HepG2 (cell line): ENCODE measurements at regions not wholly inside any gene's neighbourhood (a gene's known extent, or its start where the extent isn't known, plus 50 kb on each side); places are given as distances from the start of the nearest gene placed in this dataset.
A peak's percentile ranks its signal among the peaks of the same experiment; 100 is the strongest.

Experiments
- CEBPZ ChIP-seq: IDR thresholded peaks from 2 replicates; pipeline ENCODE4 v1.6.1; 2012; ENCODE audit warnings: low read length, improper control_type of control experiment
- CHD4 ChIP-seq: fragments of 200-600 bp; sonication (generic); IDR thresholded peaks from 2 replicates; pipeline ENCODE4 v1.7.0; 2017; ENCODE audit warnings: mild to moderate bottlenecking, low read length, borderline replicate concordance
- FOXA3 ChIP-seq: IDR thresholded peaks from 2 replicates; pipeline ENCODE4 v1.6.1; 2016; ENCODE audit warnings: missing genetic modification reagents, missing compliant biosample characterization
- JDP2 ChIP-seq: sonication (generic); formaldehyde crosslinking; IDR thresholded peaks from 2 replicates; pipeline ENCODE4 v1.8.1; 2022; ENCODE audit warnings: missing genetic modification reagents, borderline replicate concordance
- MED1 ChIP-seq: sonication (generic); formaldehyde crosslinking; IDR thresholded peaks from 2 replicates; pipeline ENCODE4 v1.4.0; 2020; ENCODE audit warnings: missing genetic modification reagents
- MLX ChIP-seq: IDR thresholded peaks from 2 replicates; pipeline ENCODE4 v1.6.1; 2016
- NRL ChIP-seq: sonication (generic); formaldehyde crosslinking; IDR thresholded peaks from 2 replicates; pipeline ENCODE4 v1.5.0; 2020; ENCODE audit warnings: missing genetic modification reagents, mild to moderate bottlenecking, moderate library complexity, borderline replicate concordance
- PBX3 ChIP-seq: sonication (generic); formaldehyde crosslinking; IDR thresholded peaks from 2 replicates; pipeline ENCODE4 v1.8.1; 2023; ENCODE audit warnings: missing genetic modification reagents, inconsistent platforms, borderline replicate concordance
- PREB ChIP-seq: sonication (generic); formaldehyde crosslinking; IDR thresholded peaks from 2 replicates; pipeline ENCODE4 v1.4.0; 2020; ENCODE audit warnings: missing genetic modification reagents
- SIN3A ChIP-seq: IDR thresholded peaks from 2 replicates; pipeline ENCODE4 v1.6.1; 2011; ENCODE audit warnings: low read depth, mild to moderate bottlenecking, control low read depth, low read length, borderline replicate concordance
- SRSF4 ChIP-seq: fragments of 200-400 bp; formaldehyde crosslinking; IDR thresholded peaks from one replicate; pipeline ENCODE4 v1.6.1; 2018; ENCODE audit warnings: mild to moderate bottlenecking, low read depth, low read length, moderate library complexity; ENCODE audit not compliant: poor library complexity, severe bottlenecking
- TRIM24 ChIP-seq: sonication (generic); formaldehyde crosslinking; IDR thresholded peaks from 2 replicates; pipeline ENCODE4 v1.8.0; 2022; ENCODE audit warnings: mild to moderate bottlenecking, missing genetic modification reagents
- ZBTB7B ChIP-seq: sonication (generic); formaldehyde crosslinking; IDR thresholded peaks from 2 replicates; pipeline ENCODE4 v1.4.0; 2020; ENCODE audit warnings: missing genetic modification reagents
- ZNF234 ChIP-seq: sonication (generic); formaldehyde crosslinking; conservative IDR thresholded peaks from 2 replicates; pipeline ENCODE4 v1.5.1; 2020; ENCODE audit warnings: mild to moderate bottlenecking, missing genetic modification reagents
- ZNF326 ChIP-seq: sonication (generic); formaldehyde crosslinking; IDR thresholded peaks from 2 replicates; pipeline ENCODE4 v1.4.0; 2020; ENCODE audit warnings: missing genetic modification reagents, borderline replicate concordance
- ZNF609 ChIP-seq: sonication (generic); formaldehyde crosslinking; IDR thresholded peaks from 2 replicates; pipeline ENCODE4 v1.4.0; 2020; ENCODE audit warnings: mild to moderate bottlenecking, missing genetic modification reagents, borderline replicate concordance
- ZNF772 ChIP-seq: sonication (generic); formaldehyde crosslinking; IDR thresholded peaks from 2 replicates; pipeline ENCODE4 v1.5.0; 2020; ENCODE audit warnings: mild to moderate bottlenecking, missing genetic modification reagents
- ZNF773 ChIP-seq: sonication (generic); formaldehyde crosslinking; IDR thresholded peaks from 2 replicates; pipeline ENCODE4 v1.4.0; 2020; ENCODE audit warnings: missing genetic modification reagents, borderline replicate concordance
- ZNF775 ChIP-seq: sonication (generic); formaldehyde crosslinking; IDR thresholded peaks from 2 replicates; pipeline ENCODE4 v1.4.0; 2020; ENCODE audit warnings: missing genetic modification reagents, mild to moderate bottlenecking, moderate library complexity, borderline replicate concordance

GRCh38 chr9:84054341-84055010 is 73.9 kb downstream of the RMI1 start (continued):
- TF ChIP-seq ZNF609 (CRISPR knock-in tag) (no peak), JDP2 (no peak), SRSF4 (no peak), CHD4 (no peak), PREB (no peak), ZBTB7B (CRISPR knock-in tag) (no peak), CEBPZ (no peak), NRL (CRISPR knock-in tag) (no peak), PBX3 (no peak), ZNF773 (CRISPR knock-in tag) (no peak), MLX (CRISPR knock-in tag) (no peak), ZNF234 (CRISPR knock-in tag) (no peak), SIN3A (no peak), FOXA3 (peak; percentile 34; the same call in 1 of the 2 replicates), ZNF326 (CRISPR knock-in tag) (no peak), MED1 (CRISPR knock-in tag) (peak; percentile 30; the same call in 1 of the 2 replicates), ZNF772 (no peak), ZNF775 (CRISPR knock-in tag) (no peak), TRIM24 (CRISPR knock-in tag) (peak; percentile 90)
